CD14-positive monocyte (primary cell): ENCODE measurements at regions not wholly inside any gene's neighbourhood (a gene's known extent, or its start where the extent isn't known, plus 50 kb on each side); places are given as distances from the start of the nearest gene placed in this dataset.

Experiments
- DNase-seq, 3 donors: peaks; one replicate each; pipeline ENCODE4 v3.0.0-alpha.2; 2011 to 2022
- H2AFZ ChIP-seq: 2 replicates; pipeline ENCODE4 v1.6.0; 2012; ENCODE audit warnings: mild to moderate bottlenecking, low read depth, low read length, inconsistent platforms; ENCODE audit not compliant: insufficient read depth, poor library complexity, severe bottlenecking
- H3K27ac ChIP-seq, 2 donors: 1 replicate in 1 of 2; 2 replicates in 1 of 2; pipeline ENCODE4 v1.5.1; 2012 to 2013; ENCODE audit warnings: low read length in 2 of 2, control low read depth in 1 of 2, inconsistent platforms in 1 of 2, low read depth in 1 of 2, mild to moderate bottlenecking in 1 of 2
- H3K27me3 ChIP-seq, 2 donors: one replicate each; pipeline versions ENCODE4 v1.6.0 to v1.6.1; 2011 to 2013; ENCODE audit warnings: low read length in 2 of 2; ENCODE audit not compliant: control insufficient read depth in 2 of 2, insufficient read depth in 2 of 2
- H3K36me3 ChIP-seq, 2 donors: replicated peaks in 1 of 2; 1 replicate in 1 of 2; 2 replicates in 1 of 2; pipeline versions ENCODE4 v1.5.1 to v1.6.1; 2012 to 2013; ENCODE audit warnings: low read length in 2 of 2, control low read depth in 1 of 2, inconsistent platforms in 1 of 2, mild to moderate bottlenecking in 1 of 2; ENCODE audit not compliant: insufficient read depth in 2 of 2, control insufficient read depth in 1 of 2
- H3K4me1 ChIP-seq, 2 donors: 1 replicate in 1 of 2; 2 replicates in 1 of 2; pipeline versions ENCODE4 v1.5.1 to v1.6.1; 2012 to 2013; ENCODE audit warnings: low read length in 2 of 2, control low read depth in 1 of 2, inconsistent platforms in 1 of 2, mild to moderate bottlenecking in 1 of 2, moderate library complexity in 1 of 2; ENCODE audit not compliant: insufficient read depth in 2 of 2, control insufficient read depth in 1 of 2
- H3K4me2 ChIP-seq: replicated peaks from 2 replicates; pipeline ENCODE3; 2012; ENCODE audit warnings: low read length, moderate library complexity, mild to moderate bottlenecking; ENCODE audit not compliant: poor library complexity, severe bottlenecking; ENCODE audit errors: extremely low read depth
- H3K4me3 ChIP-seq, 3 experiments: fragments of 200-600 bp in 1 of 3; sonication (generic) in 1 of 3; replicated peaks in 1 of 3; 1 replicate in 2 of 3; 2 replicates in 1 of 3; pipeline ENCODE4 v1.5.1; 2011 to 2013; ENCODE audit warnings: low read length in 3 of 3, mild to moderate bottlenecking in 3 of 3, control low read depth in 2 of 3, low read depth in 2 of 3, inconsistent platforms in 1 of 3, moderate library complexity in 1 of 3
- H3K79me2 ChIP-seq: 2 replicates; pipeline ENCODE4 v1.6.0; 2012; ENCODE audit warnings: mild to moderate bottlenecking, control low read depth, inconsistent platforms, low read length, moderate library complexity; ENCODE audit not compliant: insufficient read depth
- H3K9ac ChIP-seq: 2 replicates; pipeline ENCODE4 v1.6.0; 2017; ENCODE audit warnings: low read length, mild to moderate bottlenecking; ENCODE audit not compliant: insufficient read depth, poor library complexity, severe bottlenecking
- H3K9me3 ChIP-seq, 2 donors: replicated peaks in 1 of 2; 1 replicate in 1 of 2; 2 replicates in 1 of 2; pipeline versions ENCODE4 v1.5.1 to v1.6.1; 2012 to 2013; ENCODE audit warnings: low read length in 2 of 2, control low read depth in 1 of 2; ENCODE audit not compliant: control insufficient read depth in 1 of 2, insufficient read depth in 1 of 2
- H4K20me1 ChIP-seq: 2 replicates; pipeline ENCODE4 v1.6.0; 2012; ENCODE audit warnings: mild to moderate bottlenecking, low read length, control low read depth, moderate library complexity; ENCODE audit not compliant: insufficient read depth
- H3K27ac Mint-ChIP-seq, 7 donors: one replicate each; pipeline ENCODE4 v1.8.0; 2020; ENCODE audit warnings: mild to moderate bottlenecking in 7 of 7, mixed read lengths in 7 of 7, moderate library complexity in 6 of 7, inconsistent platforms in 2 of 7
- H3K27me3 Mint-ChIP-seq, 3 donors: one replicate each; pipeline ENCODE4 v1.8.0; 2021 to 2022; ENCODE audit warnings: low read depth in 3 of 3, mild to moderate bottlenecking in 3 of 3, mixed read lengths in 3 of 3, moderate library complexity in 3 of 3, inconsistent platforms in 1 of 3
- H3K36me3 Mint-ChIP-seq, 2 donors: one replicate each; pipeline ENCODE4 v1.8.0; 2020; ENCODE audit warnings: mixed read lengths in 2 of 2, inconsistent platforms in 1 of 2, mild to moderate bottlenecking in 1 of 2
- H3K4me1 Mint-ChIP-seq: one replicate; pipeline ENCODE4 v1.8.0; 2020; ENCODE audit warnings: mild to moderate bottlenecking, mixed read lengths
- H3K4me3 Mint-ChIP-seq, 2 donors: one replicate each; pipeline ENCODE4 v1.8.0; 2020; ENCODE audit warnings: mild to moderate bottlenecking in 2 of 2, mixed read lengths in 2 of 2, moderate library complexity in 1 of 2
- H3K9me3 Mint-ChIP-seq, 7 donors: one replicate each; pipeline ENCODE4 v1.8.0; 2020 to 2022; ENCODE audit warnings: mixed read lengths in 7 of 7, mild to moderate bottlenecking in 6 of 7, moderate library complexity in 6 of 7, inconsistent platforms in 2 of 7
- WGBS: methylation state at CpG from one replicate; pipeline ENCODE4 v1.1.5; 2013; ENCODE audit warnings: missing lambda C conversion rate; ENCODE audit not compliant: insufficient coverage; 5-methylcytosine and 5-hydroxymethylcytosine counted together
- intact Hi-C, 2 donors: fragments of 100-400 bp; cut with micrococcal nuclease; formaldehyde crosslinking; loops; one replicate each; pipeline versions ENCODE4 v1.15.0 to v1.15.1; 2023
- TF ChIP-seq, protein P1 (sequence below): fragments of 200-600 bp; IDR thresholded peaks from one replicate; pipeline ENCODE4 v1.8.0; 2022; ENCODE audit warnings: antibody characterized with exemption, mild to moderate bottlenecking

- no peaks in the 10 kb centered on the region for H4K20me1 ChIP-seq
- H3K27me3 Mint-ChIP-seq = no peaks in the 10 kb centered on the region
- no peaks in the 10 kb centered on the region for H3K36me3 ChIP-seq
- no peaks in the 10 kb centered on the region for H3K79me2 ChIP-seq
- no peak overlapping the region for H3K4me3 Mint-ChIP-seq
- H3K27me3 ChIP-seq = no peaks in the 10 kb centered on the region
- no peak for DNase-seq
- H3K27ac Mint-ChIP-seq = no peak overlapping the region
- no peak overlapping the region for H3K9ac ChIP-seq
- H2AFZ ChIP-seq = no peak overlapping the region
- peaks cover 0 to 2% (median 0%) of the 10 kb centered on the region in 7 donors for H3K9me3 Mint-ChIP-seq
- H3K36me3 Mint-ChIP-seq = no peaks in the 10 kb centered on the region
- no peak overlapping the region for H3K27ac ChIP-seq
- WGBS = no CpG with 5 or more reads among the region's 1 CpG
- H3K4me1 ChIP-seq = no peaks in the 10 kb centered on the region
- intact Hi-C loops = no loop called here
- H3K4me1 Mint-ChIP-seq = no peaks in the 10 kb centered on the region
- H3K9me3 ChIP-seq = peaks cover 0 to under 1% of the 10 kb centered on the region in 2 donors
- no peak overlapping the region for H3K4me2 ChIP-seq
- H3K4me3 ChIP-seq = no peak overlapping the region
- TF ChIP-seq, protein P1, sequence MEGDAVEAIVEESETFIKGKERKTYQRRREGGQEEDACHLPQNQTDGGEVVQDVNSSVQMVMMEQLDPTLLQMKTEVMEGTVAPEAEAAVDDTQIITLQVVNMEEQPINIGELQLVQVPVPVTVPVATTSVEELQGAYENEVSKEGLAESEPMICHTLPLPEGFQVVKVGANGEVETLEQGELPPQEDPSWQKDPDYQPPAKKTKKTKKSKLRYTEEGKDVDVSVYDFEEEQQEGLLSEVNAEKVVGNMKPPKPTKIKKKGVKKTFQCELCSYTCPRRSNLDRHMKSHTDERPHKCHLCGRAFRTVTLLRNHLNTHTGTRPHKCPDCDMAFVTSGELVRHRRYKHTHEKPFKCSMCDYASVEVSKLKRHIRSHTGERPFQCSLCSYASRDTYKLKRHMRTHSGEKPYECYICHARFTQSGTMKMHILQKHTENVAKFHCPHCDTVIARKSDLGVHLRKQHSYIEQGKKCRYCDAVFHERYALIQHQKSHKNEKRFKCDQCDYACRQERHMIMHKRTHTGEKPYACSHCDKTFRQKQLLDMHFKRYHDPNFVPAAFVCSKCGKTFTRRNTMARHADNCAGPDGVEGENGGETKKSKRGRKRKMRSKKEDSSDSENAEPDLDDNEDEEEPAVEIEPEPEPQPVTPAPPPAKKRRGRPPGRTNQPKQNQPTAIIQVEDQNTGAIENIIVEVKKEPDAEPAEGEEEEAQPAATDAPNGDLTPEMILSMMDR = no peak
Measured at GRCh38 chr4:144594471-144594986, 51.4 kb upstream of the HHIP start.

- TF ChIP-seq, protein P1 = no peak
- Mint-ChIP-seq H3K27ac (no peak overlapping the region), H3K9me3 (peaks cover 0 to 2% (median 2%) of the 10 kb centered on the region in 7 donors), H3K36me3 (no peaks in the 10 kb centered on the region), H3K4me3 (no peak overlapping the region), H3K4me1 (no peaks in the 10 kb centered on the region), H3K27me3 (no peaks in the 10 kb centered on the region)
- no peaks in the 10 kb centered on the region for H3K79me2 ChIP-seq
- no peaks in the 10 kb centered on the region for H3K36me3 ChIP-seq
- H3K4me2 ChIP-seq = no peak overlapping the region
- H3K9me3 ChIP-seq = no peaks in the 10 kb centered on the region
- no peak overlapping the region for H3K27ac ChIP-seq
- no peak overlapping the region for H2AFZ ChIP-seq
- no peaks in the 10 kb centered on the region for H3K4me1 ChIP-seq
- H3K4me3 ChIP-seq = no peak overlapping the region
- no peaks in the 10 kb centered on the region for H3K27me3 ChIP-seq
- no peaks in the 10 kb centered on the region for H4K20me1 ChIP-seq
- DNase-seq = no peak
- WGBS = 100% methylated on average over 1 of the region's 3 CpGs
- intact Hi-C loops = no loop called here
- H3K9ac ChIP-seq = no peak overlapping the region
Measured at GRCh38 chr4:144595681-144596080, 50.3 kb upstream of the HHIP start.
